ENCODE measurements at regions not wholly inside any gene's neighbourhood (a gene's known extent, or its start where the extent isn't known, plus 50 kb on each side); places are given as distances from the start of the nearest gene placed in this dataset.

GRCh38 chr10:8591640-8592039 is 537.2 kb downstream of the GATA3 start:
- no peak for TF ChIP-seq GATA2 (IDR thresholded peaks at IDR 0.05; ENCODE audit: low read depth, low read length)
- TF ChIP-seq GATA3 (IDR thresholded peaks at IDR 0.05; ENCODE audit: low read depth, low read length): no peak

Measured in SH-SY5Y (cell line).